HepG2 (cell line): ENCODE measurements at regions not wholly inside any gene's neighbourhood (a gene's known extent, or its start where the extent isn't known, plus 50 kb on each side); places are given as distances from the start of the nearest gene placed in this dataset.

Experiments used
- ATAC-seq: fragments of 200-7000 bp; cut with Tn5 transposase; 3 replicates; pipeline ENCODE4 v1.9.1; 2020; ENCODE audit warnings: mild to moderate bottlenecking, moderate library complexity
- BruUV-seq: library from RNA; stranded (reverse); fragments of 400-500 nt; replicated peaks from 2 replicates; lab custom pipeline; 2021; lab: Mats Ljungman, UMichigan
- CTCF ChIA-PET: fragments of 300-600 bp; formaldehyde crosslinking; extraction: SDS; loops from one replicate; lab custom pipeline; 2021; ENCODE audit warnings: low total read pairs, inconsistent platforms, low intra/inter-chr PET ratio; lab: Yijun Ruan, JAX
- POLR2A ChIA-PET: fragments of 350-600 bp; sonication (Branson Sonifier 250); formaldehyde crosslinking; loops from one replicate; lab custom pipeline; 2020; ENCODE audit warnings: antibody characterized with exemption, inconsistent platforms; lab: Yijun Ruan, JAX
- DNase-seq: peaks from one replicate; pipeline ENCODE4 v3.0.0-alpha.2; 2015; ENCODE audit warnings: low spot score
- FAIRE-seq: peaks from 3 replicates; lab custom pipeline; 2011; peaks lifted over from hg19 to GRCh38; lab: Jason Lieb, UNC
- H2AFZ ChIP-seq: one replicate; pipeline ENCODE4 v1.6.1; 2011; ENCODE audit warnings: low read length, inconsistent platforms
- H3K27ac ChIP-seq: fragments of 300-600 bp; 3 replicates; pipeline ENCODE4 v1.8.0; 2011; ENCODE audit warnings: mixed run types, mild to moderate bottlenecking, mixed read lengths, low read length, inconsistent platforms; ENCODE audit not compliant: insufficient read depth; ENCODE audit errors: extremely low read length
- H3K27me3 ChIP-seq, 2 experiments: fragments of 200-600 bp in 1 of 2; 2 replicates in 1 of 2; 3 replicates in 1 of 2; pipeline versions ENCODE4 v1.6.0 to v1.8.0; 2011; ENCODE audit warnings: low read length in 2 of 2, mild to moderate bottlenecking in 2 of 2, moderate library complexity in 2 of 2, inconsistent platforms in 1 of 2; ENCODE audit not compliant: insufficient read depth in 2 of 2, control insufficient read depth in 1 of 2
- H3K36me3 ChIP-seq, 2 experiments: fragments of 200-600 bp in 1 of 2; replicated peaks in 1 of 2; 2 replicates in 1 of 2; 3 replicates in 1 of 2; pipeline versions ENCODE4 v1.5.1 to v1.8.0; 2011; ENCODE audit warnings: low read length in 2 of 2, inconsistent platforms in 1 of 2; ENCODE audit not compliant: insufficient read depth in 2 of 2, control insufficient read depth in 1 of 2
- H3K4me1 ChIP-seq: 2 replicates; pipeline ENCODE4 v1.5.1; 2012; ENCODE audit warnings: low read length, inconsistent platforms; ENCODE audit not compliant: insufficient read depth
- H3K4me2 ChIP-seq: 2 replicates; pipeline ENCODE4 v1.6.0; 2011; ENCODE audit warnings: low read depth, low read length, inconsistent platforms
- H3K4me3 ChIP-seq, 3 experiments: fragments of 200-600 bp in 1 of 3; sonication (generic), shearing (Covaris generic) in 1 of 3; replicated peaks in 1 of 3; 2 replicates each; pipeline ENCODE4 v1.5.1; 2011 to 2016; ENCODE audit warnings: low read length in 3 of 3, inconsistent platforms in 2 of 3, low read depth in 2 of 3, mild to moderate bottlenecking in 2 of 3, control low read depth in 1 of 3, mixed read lengths in 1 of 3; ENCODE audit not compliant: insufficient read depth in 1 of 3
- H3K79me2 ChIP-seq: one replicate; pipeline ENCODE4 v1.6.1; 2011; ENCODE audit warnings: low read length, inconsistent platforms; ENCODE audit not compliant: insufficient read depth
- H3K9ac ChIP-seq: 2 replicates; pipeline ENCODE4 v1.6.0; 2011; ENCODE audit warnings: mild to moderate bottlenecking, low read depth, low read length, inconsistent platforms; ENCODE audit not compliant: insufficient read depth
- H3K9me3 ChIP-seq: 2 replicates; pipeline ENCODE4 v1.5.1; 2012; ENCODE audit warnings: mild to moderate bottlenecking, low read length
- H4K20me1 ChIP-seq: 2 replicates; pipeline ENCODE4 v1.6.0; 2011; ENCODE audit warnings: inconsistent platforms, mild to moderate bottlenecking, low read length, moderate library complexity; ENCODE audit not compliant: insufficient read depth
- FOXO1 ChIP-seq: sonication (generic); formaldehyde crosslinking; IDR thresholded peaks from 2 replicates; pipeline ENCODE4 v1.4.0; 2020; ENCODE audit warnings: missing genetic modification reagents
- HDAC6 ChIP-seq: fragments of 200-600 bp; sonication (generic); IDR thresholded peaks from 2 replicates; pipeline ENCODE4 v1.7.0; 2017; ENCODE audit warnings: mild to moderate bottlenecking, antibody characterized with exemption, low read length, low read depth
- PAF1 ChIP-seq: IDR thresholded peaks from 2 replicates; pipeline ENCODE4 v1.6.1; 2016; ENCODE audit warnings: missing genetic modification reagents, missing compliant biosample characterization
- SKI ChIP-seq: fragments of 450-650 bp; IDR thresholded peaks from one replicate; pipeline ENCODE4 v1.6.1; 2018; ENCODE audit warnings: mild to moderate bottlenecking; ENCODE audit not compliant: partially characterized antibody
- TBP ChIP-seq: sonication (generic); formaldehyde crosslinking; IDR thresholded peaks from 2 replicates; pipeline ENCODE4 v1.5.0; 2020; ENCODE audit warnings: missing genetic modification reagents
- ZFP1 ChIP-seq: IDR thresholded peaks from 2 replicates; pipeline ENCODE4 v1.6.1; 2016
- ZNF441 ChIP-seq: sonication (generic); formaldehyde crosslinking; IDR thresholded peaks from 2 replicates; pipeline ENCODE4 v1.7.0; 2021; ENCODE audit warnings: missing genetic modification reagents, borderline replicate concordance
- ZNF619 ChIP-seq: sonication (generic); formaldehyde crosslinking; IDR thresholded peaks from 2 replicates; pipeline ENCODE4 v1.4.0; 2020; ENCODE audit warnings: mild to moderate bottlenecking, missing genetic modification reagents
- WGBS: methylation state at CpG from one replicate; pipeline ENCODE4 v1.1.6; 2017; ENCODE audit warnings: low lambda C conversion rate; 5-methylcytosine and 5-hydroxymethylcytosine counted together
- in situ Hi-C: cut with HindIII; loops from 2 replicates; pipeline ENCODE4 v1.10.0; 2017; ENCODE audit warnings: low pct_unique_long_range_greater_than_20kb; ENCODE audit not compliant: extremely low pct_ligation_motif_present
- intact Hi-C: fragments of 100-400 bp; cut with micrococcal nuclease; formaldehyde crosslinking; loops from one replicate; pipeline ENCODE4 v1.10.0; 2022; ENCODE audit not compliant: unreplicated experiment
- TF ChIP-seq, protein P1 (sequence below): sonication (generic); formaldehyde crosslinking; IDR thresholded peaks from 2 replicates; pipeline ENCODE4 v1.5.0; 2020; ENCODE audit warnings: mild to moderate bottlenecking, missing genetic modification reagents, borderline replicate concordance
- TF ChIP-seq, protein P2 (sequence below): sonication (generic); formaldehyde crosslinking; IDR thresholded peaks from 2 replicates; pipeline ENCODE4 v1.4.0; 2020; ENCODE audit warnings: missing genetic modification reagents
- TF ChIP-seq, protein P3 (sequence below): sonication (generic); formaldehyde crosslinking; conservative IDR thresholded peaks from 2 replicates; pipeline ENCODE4 v1.4.0; 2020; ENCODE audit warnings: missing genetic modification reagents
- TF ChIP-seq, protein P4 (sequence below): sonication (generic); formaldehyde crosslinking; IDR thresholded peaks from 2 replicates; pipeline ENCODE4 v1.4.0; 2020; ENCODE audit warnings: mild to moderate bottlenecking, missing genetic modification reagents
- TF ChIP-seq, protein P5 (sequence below): sonication (generic); formaldehyde crosslinking; conservative IDR thresholded peaks from 2 replicates; pipeline ENCODE4 v1.4.0; 2020; ENCODE audit warnings: missing genetic modification reagents

DNA sequence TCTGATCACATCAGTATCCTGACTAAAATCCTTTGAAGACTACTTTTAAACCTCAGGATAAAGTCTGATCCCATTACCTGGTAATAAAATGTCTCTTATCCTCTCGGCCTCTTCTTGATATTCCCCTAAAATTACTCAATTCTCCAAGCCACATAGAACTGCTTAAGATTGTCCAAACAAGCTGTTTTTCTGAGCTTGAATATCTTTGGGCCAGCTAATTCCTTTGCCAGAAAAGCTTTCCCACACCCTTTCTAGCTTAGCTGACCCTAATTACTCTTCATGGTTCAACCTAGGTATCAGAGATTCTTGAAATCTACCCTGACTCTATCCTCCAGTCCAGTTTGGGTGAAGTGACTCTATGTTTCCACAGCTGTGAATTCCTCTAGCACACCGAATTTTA lies 328.6 kb downstream of the CRPPA start:
- Histone ChIP-seq H2AFZ (no peak overlapping the region), H4K20me1 (no peaks in the 10 kb centered on the region), H3K9ac (no peak overlapping the region), H3K9me3 (no peaks in the 10 kb centered on the region), H3K4me2 (no peak overlapping the region), H3K4me1 (no peaks in the 10 kb centered on the region), H3K27ac (no peak overlapping the region), H3K36me3 (no peaks in the 10 kb centered on the region), H3K4me3 (no peak overlapping the region), H3K79me2 (no peaks in the 10 kb centered on the region), H3K27me3 (no peaks in the 10 kb centered on the region)
- ChIA-PET CTCF (no interaction called here), POLR2A (no interaction called here)
- intact Hi-C loops (no loop called here), in situ Hi-C loops (no loop called here)
- WGBS: 3% methylated on average over 2 of the region's 2 CpGs
- DNase-seq (no peak), ATAC-seq (no peak), FAIRE-seq (no peak)
- BruUV-seq: no TSS peak
- TF ChIP-seq ZFP1 (CRISPR knock-in tag) (no peak), TBP (no peak), FOXO1 (CRISPR knock-in tag) (no peak), ZNF619 (CRISPR knock-in tag) (no peak), PAF1 (CRISPR knock-in tag) (no peak), HDAC6 (no peak), ZNF441 (CRISPR knock-in tag) (no peak), SKI (no peak)
- TF ChIP-seq, protein P1, sequence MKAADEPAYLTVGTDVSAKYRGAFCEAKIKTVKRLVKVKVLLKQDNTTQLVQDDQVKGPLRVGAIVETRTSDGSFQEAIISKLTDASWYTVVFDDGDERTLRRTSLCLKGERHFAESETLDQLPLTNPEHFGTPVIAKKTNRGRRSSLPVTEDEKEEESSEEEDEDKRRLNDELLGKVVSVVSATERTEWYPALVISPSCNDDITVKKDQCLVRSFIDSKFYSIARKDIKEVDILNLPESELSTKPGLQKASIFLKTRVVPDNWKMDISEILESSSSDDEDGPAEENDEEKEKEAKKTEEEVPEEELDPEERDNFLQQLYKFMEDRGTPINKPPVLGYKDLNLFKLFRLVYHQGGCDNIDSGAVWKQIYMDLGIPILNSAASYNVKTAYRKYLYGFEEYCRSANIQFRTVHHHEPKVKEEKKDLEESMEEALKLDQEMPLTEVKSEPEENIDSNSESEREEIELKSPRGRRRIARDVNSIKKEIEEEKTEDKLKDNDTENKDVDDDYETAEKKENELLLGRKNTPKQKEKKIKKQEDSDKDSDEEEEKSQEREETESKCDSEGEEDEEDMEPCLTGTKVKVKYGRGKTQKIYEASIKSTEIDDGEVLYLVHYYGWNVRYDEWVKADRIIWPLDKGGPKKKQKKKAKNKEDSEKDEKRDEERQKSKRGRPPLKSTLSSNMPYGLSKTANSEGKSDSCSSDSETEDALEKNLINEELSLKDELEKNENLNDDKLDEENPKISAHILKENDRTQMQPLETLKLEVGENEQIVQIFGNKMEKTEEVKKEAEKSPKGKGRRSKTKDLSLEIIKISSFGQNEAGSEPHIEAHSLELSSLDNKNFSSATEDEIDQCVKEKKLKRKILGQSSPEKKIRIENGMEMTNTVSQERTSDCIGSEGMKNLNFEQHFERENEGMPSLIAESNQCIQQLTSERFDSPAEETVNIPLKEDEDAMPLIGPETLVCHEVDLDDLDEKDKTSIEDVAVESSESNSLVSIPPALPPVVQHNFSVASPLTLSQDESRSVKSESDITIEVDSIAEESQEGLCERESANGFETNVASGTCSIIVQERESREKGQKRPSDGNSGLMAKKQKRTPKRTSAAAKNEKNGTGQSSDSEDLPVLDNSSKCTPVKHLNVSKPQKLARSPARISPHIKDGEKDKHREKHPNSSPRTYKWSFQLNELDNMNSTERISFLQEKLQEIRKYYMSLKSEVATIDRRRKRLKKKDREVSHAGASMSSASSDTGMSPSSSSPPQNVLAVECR: no peak
- TF ChIP-seq, protein P2, sequence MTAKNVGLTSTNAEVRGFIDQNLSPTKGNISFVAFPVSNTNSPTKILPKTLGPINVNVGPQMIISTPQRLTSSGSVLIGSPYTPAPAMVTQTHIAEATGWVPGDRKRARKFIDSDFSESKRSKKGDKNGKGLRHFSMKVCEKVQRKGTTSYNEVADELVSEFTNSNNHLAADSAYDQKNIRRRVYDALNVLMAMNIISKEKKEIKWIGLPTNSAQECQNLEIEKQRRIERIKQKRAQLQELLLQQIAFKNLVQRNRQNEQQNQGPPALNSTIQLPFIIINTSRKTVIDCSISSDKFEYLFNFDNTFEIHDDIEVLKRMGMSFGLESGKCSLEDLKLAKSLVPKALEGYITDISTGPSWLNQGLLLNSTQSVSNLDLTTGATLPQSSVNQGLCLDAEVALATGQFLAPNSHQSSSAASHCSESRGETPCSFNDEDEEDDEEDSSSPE (CRISPR knock-in tag): no peak
- TF ChIP-seq, protein P3, sequence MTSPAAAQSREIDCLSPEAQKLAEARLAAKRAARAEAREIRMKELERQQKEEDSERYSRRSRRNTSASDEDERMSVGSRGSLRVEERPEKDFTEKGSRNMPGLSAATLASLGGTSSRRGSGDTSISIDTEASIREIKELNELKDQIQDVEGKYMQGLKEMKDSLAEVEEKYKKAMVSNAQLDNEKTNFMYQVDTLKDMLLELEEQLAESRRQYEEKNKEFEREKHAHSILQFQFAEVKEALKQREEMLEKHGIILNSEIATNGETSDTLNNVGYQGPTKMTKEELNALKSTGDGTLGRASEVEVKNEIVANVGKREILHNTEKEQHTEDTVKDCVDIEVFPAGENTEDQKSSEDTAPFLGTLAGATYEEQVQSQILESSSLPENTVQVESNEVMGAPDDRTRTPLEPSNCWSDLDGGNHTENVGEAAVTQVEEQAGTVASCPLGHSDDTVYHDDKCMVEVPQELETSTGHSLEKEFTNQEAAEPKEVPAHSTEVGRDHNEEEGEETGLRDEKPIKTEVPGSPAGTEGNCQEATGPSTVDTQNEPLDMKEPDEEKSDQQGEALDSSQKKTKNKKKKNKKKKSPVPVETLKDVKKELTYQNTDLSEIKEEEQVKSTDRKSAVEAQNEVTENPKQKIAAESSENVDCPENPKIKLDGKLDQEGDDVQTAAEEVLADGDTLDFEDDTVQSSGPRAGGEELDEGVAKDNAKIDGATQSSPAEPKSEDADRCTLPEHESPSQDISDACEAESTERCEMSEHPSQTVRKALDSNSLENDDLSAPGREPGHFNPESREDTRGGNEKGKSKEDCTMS (CRISPR knock-in tag): no peak
- TF ChIP-seq, protein P4, sequence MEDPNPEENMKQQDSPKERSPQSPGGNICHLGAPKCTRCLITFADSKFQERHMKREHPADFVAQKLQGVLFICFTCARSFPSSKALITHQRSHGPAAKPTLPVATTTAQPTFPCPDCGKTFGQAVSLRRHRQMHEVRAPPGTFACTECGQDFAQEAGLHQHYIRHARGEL (CRISPR knock-in tag): no peak
- TF ChIP-seq, protein P5, sequence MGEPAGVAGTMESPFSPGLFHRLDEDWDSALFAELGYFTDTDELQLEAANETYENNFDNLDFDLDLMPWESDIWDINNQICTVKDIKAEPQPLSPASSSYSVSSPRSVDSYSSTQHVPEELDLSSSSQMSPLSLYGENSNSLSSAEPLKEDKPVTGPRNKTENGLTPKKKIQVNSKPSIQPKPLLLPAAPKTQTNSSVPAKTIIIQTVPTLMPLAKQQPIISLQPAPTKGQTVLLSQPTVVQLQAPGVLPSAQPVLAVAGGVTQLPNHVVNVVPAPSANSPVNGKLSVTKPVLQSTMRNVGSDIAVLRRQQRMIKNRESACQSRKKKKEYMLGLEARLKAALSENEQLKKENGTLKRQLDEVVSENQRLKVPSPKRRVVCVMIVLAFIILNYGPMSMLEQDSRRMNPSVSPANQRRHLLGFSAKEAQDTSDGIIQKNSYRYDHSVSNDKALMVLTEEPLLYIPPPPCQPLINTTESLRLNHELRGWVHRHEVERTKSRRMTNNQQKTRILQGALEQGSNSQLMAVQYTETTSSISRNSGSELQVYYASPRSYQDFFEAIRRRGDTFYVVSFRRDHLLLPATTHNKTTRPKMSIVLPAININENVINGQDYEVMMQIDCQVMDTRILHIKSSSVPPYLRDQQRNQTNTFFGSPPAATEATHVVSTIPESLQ (CRISPR knock-in tag): no peak
